ENCODE measurements at regions not wholly inside any gene's neighbourhood (a gene's known extent, or its start where the extent isn't known, plus 50 kb on each side); places are given as distances from the start of the nearest gene placed in this dataset.

DNA sequence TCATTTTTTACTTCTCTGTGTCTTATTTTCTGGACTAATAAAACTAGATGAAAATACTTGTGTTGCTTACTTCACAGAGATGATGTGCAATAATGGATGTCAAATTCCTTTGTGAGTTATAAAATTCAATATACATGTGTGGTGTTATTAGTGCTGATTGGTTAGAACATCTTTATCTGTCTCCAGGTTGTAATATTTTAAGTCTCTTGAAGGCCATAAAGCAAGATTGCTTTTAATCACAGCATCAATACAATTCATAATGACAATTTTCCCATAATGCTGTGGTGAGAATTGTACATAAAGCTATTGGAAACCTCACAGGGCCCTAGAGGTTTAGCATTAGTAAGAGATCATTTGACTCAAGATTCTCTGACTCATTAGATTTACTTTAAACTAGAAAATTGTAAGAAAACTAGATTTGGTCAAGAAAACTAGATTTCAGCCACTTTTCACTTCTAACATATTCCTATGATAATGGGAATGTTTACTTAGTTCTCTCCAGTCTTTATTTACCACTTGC, 963.7 kb downstream of the REEP3 start:
- H3K4me3 Mint-ChIP-seq: no peak overlapping the region
- H3K36me3 Mint-ChIP-seq (ENCODE audit: low read depth): no peaks in the 10 kb centered on the region
- DNase-seq: no peak
- no peaks in the 10 kb centered on the region for H3K27me3 Mint-ChIP-seq
- ChIA-PET POLR2A (no interaction called here), CTCF (no interaction called here)
- H3K27ac Mint-ChIP-seq: no peak overlapping the region
- no peaks in the 10 kb centered on the region for H3K4me1 Mint-ChIP-seq
- H3K9me3 Mint-ChIP-seq: peaks cover 3% of the 10 kb centered on the region

DNA sequence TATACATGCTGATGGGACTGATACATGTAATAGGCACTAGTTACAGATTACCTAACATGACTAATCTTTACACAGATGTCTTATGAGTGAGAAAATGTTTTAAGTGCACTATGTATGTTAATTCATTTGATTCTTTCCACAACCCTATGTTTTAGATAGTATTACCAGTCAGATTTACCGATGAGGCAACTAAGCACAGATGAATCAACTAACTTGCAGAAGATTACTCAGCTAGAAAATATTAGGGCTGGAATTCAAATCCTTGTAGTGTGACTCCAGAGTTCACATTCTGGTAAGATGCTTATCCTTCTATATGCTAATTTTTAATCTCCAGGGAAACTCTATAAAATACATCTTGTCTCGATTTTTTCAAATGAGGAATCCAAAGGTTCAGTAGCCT, 964.9 kb downstream of the REEP3 start:
- Mint-ChIP-seq H3K9me3 (peaks cover 5% of the 10 kb centered on the region), H3K4me1 (no peaks in the 10 kb centered on the region), H3K4me3 (no peak overlapping the region), H3K27me3 (no peaks in the 10 kb centered on the region), H3K27ac (no peak overlapping the region), H3K36me3 (ENCODE audit: low read depth) (no peaks in the 10 kb centered on the region)
- ChIA-PET CTCF (no interaction called here), POLR2A (no interaction called here)
- no peak for DNase-seq

DNA sequence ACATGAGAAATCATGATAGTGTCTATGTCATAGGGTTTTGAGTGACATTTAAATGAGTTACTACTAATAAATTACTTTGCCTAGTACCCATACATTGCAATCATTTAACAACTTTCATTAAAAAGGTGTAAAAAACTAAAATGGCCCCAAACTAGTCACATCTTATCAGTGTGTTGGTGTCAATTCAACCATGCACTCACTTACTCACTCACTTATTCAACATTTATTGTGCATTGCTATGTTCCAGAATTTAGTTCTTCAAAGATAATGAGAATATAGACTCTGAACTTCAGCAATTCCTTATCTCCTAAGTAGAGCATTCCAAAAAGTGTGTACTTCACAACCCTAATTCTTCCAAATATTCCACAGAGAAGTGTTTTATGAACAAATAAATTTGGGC, 965.7 kb downstream of the REEP3 start:
- H3K36me3 Mint-ChIP-seq (ENCODE audit: low read depth): no peaks in the 10 kb centered on the region
- peaks cover 5% of the 10 kb centered on the region for H3K9me3 Mint-ChIP-seq
- H3K27ac Mint-ChIP-seq: no peak overlapping the region
- ChIA-PET CTCF (no interaction called here), POLR2A (no interaction called here)
- H3K4me3 Mint-ChIP-seq: no peak overlapping the region
- no peaks in the 10 kb centered on the region for H3K4me1 Mint-ChIP-seq
- DNase-seq: no peak
- H3K27me3 Mint-ChIP-seq: no peaks in the 10 kb centered on the region

DNA sequence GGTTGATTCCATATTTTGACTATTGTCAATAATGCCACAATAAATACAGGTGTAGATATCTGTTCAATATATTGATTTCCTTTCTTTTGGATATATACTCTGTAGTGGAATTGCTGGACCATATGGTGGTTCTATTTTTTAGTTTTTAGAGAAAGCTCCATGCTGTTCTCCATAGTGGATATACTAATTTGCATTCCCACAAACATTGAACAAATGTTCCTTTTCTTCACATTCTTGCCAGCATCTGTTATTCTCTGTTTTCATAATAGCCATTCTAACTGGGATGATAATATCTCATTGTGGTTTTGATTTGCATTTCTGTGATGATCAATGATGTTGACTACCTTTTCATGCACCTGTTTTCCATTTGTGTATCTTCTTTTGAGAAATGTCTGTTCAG, 973.7 kb downstream of the REEP3 start:
- no peaks in the 10 kb centered on the region for H3K27me3 Mint-ChIP-seq
- ChIA-PET POLR2A (no interaction called here), CTCF (no interaction called here)
- no peaks in the 10 kb centered on the region for H3K36me3 Mint-ChIP-seq (ENCODE audit: low read depth)
- DNase-seq: no peak
- no peak overlapping the region for H3K4me3 Mint-ChIP-seq
- H3K4me1 Mint-ChIP-seq: no peaks in the 10 kb centered on the region
- H3K9me3 Mint-ChIP-seq: peaks cover 4% of the 10 kb centered on the region
- H3K27ac Mint-ChIP-seq: no peak overlapping the region

DNA sequence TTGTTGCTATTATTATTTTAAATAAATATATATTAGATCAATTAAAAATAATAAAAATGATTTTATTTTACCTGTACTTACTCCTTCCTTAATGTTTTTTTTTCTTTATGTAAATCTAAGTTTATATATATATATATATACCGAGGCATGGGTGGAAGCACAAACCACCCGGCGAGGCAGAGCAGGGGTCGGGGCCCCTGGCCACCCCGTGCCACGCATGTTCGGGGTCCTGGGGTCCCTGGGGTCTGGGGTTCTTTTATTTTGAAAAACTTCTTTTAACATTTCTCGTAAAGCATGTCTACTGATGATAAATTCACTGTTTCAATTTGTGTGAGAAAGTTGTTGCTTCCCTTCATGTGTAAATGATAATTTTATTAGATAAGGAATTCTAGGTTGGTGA, 976.1 kb downstream of the REEP3 start:
- H3K4me1 Mint-ChIP-seq: no peaks in the 10 kb centered on the region
- no peak overlapping the region for H3K4me3 Mint-ChIP-seq
- ChIA-PET POLR2A (no interaction called here), CTCF (no interaction called here)
- no peaks in the 10 kb centered on the region for H3K36me3 Mint-ChIP-seq (ENCODE audit: low read depth)
- no peak for DNase-seq
- H3K27ac Mint-ChIP-seq: no peak overlapping the region
- peaks cover 2% of the 10 kb centered on the region for H3K9me3 Mint-ChIP-seq
- H3K27me3 Mint-ChIP-seq: no peaks in the 10 kb centered on the region

DNA sequence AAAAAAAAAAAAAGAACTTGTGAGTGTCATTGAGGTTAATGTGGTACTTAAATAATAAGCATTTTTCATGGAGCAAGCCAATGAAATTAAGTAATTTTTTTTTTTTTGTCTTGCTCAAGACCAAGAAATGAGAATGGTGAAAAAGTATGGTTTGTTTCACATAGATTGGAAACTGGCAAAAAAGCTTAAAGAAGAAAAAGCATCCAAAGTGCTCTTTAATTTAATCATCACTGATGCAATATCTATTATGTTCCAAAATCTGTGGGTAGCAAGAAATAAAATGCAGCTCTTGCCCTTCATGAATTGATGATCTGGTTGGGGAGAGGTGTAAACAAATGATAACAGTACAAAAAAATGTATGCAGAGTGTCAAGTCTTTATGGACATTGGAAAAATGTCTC, 980.6 kb downstream of the REEP3 start:
- H3K9me3 Mint-ChIP-seq: no peaks in the 10 kb centered on the region
- no peaks in the 10 kb centered on the region for H3K27me3 Mint-ChIP-seq
- ChIA-PET POLR2A (no interaction called here), CTCF (no interaction called here)
- H3K4me3 Mint-ChIP-seq: no peak overlapping the region
- no peak overlapping the region for H3K27ac Mint-ChIP-seq
- DNase-seq: no peak
- H3K36me3 Mint-ChIP-seq (ENCODE audit: low read depth): no peaks in the 10 kb centered on the region
- no peaks in the 10 kb centered on the region for H3K4me1 Mint-ChIP-seq

DNA sequence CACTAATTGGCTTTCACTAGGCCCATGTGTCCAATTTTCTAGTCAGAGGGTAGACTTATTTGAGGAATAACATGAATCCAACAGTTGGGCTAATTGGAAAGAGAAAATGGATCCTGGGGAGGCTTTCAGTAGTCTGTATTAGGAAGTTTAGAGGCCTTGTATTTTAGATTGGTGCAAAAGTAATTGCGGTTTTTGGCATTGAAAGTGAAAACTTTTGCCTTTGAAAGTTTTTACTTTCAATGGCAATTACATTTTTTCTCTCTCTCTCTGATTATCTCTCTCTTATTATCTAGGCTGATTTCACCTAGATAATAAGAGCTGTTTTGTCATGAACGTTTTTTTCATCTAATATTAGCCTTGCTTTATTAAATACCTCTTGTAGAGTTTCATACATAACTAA, 981.7 kb downstream of the REEP3 start:
- H3K4me3 Mint-ChIP-seq: no peak overlapping the region
- DNase-seq: no peak
- H3K36me3 Mint-ChIP-seq (ENCODE audit: low read depth): no peaks in the 10 kb centered on the region
- no peaks in the 10 kb centered on the region for H3K4me1 Mint-ChIP-seq
- H3K27ac Mint-ChIP-seq: no peak overlapping the region
- peaks cover 3% of the 10 kb centered on the region for H3K9me3 Mint-ChIP-seq
- POLR2A ChIA-PET: no interaction called here
- CTCF ChIA-PET: no interaction called here
- no peaks in the 10 kb centered on the region for H3K27me3 Mint-ChIP-seq

DNA sequence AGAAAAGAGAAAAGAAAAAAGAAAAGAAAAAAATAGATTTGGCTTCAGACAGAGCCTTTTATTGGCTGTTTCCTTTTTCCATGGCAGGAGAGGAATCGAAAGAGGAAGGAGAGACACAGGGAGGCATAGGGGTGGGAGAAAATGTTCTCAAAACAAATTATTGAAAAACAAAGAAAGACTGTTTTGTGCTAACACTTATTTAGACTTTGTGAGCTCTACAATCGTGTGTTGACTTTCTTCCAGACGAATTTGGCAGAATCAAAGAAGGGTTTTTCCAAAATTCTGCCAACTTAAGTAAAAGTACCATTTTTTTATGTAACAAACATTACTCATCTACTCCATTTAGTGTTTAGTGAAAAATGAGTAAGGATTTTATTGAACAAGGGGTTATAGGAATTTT, 982.2 kb downstream of the REEP3 start:
- no peak overlapping the region for H3K27ac Mint-ChIP-seq
- POLR2A ChIA-PET: no interaction called here
- CTCF ChIA-PET: no interaction called here
- no peak for DNase-seq
- H3K4me1 Mint-ChIP-seq: no peaks in the 10 kb centered on the region
- H3K4me3 Mint-ChIP-seq: no peak overlapping the region
- H3K27me3 Mint-ChIP-seq: no peaks in the 10 kb centered on the region
- no peaks in the 10 kb centered on the region for H3K36me3 Mint-ChIP-seq (ENCODE audit: low read depth)
- peaks cover 7% of the 10 kb centered on the region for H3K9me3 Mint-ChIP-seq

DNA sequence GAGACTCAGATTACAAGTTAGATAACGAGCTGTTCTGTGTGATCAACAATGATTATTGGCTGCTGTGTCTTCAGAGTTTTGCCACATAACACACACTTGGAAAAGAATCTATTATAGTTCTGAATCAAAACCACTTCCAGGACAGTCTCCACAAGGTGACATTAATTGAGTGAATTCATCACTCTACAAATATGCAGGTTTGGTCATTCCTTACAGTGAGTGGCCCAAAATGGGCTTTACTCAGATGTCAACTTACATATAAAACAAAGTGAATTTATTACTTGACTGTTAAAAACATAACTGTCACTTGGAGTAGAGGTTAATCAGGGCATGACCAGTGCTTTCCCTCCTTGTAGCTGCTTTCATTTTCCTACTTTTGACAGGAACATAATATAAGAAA, 984.3 kb downstream of the REEP3 start:
- ChIA-PET CTCF (no interaction called here), POLR2A (no interaction called here)
- no peak for DNase-seq
- H3K4me1 Mint-ChIP-seq: no peaks in the 10 kb centered on the region
- H3K27me3 Mint-ChIP-seq: no peaks in the 10 kb centered on the region
- no peak overlapping the region for H3K4me3 Mint-ChIP-seq
- no peaks in the 10 kb centered on the region for H3K36me3 Mint-ChIP-seq (ENCODE audit: low read depth)
- H3K27ac Mint-ChIP-seq: no peak overlapping the region
- peaks cover 7% of the 10 kb centered on the region for H3K9me3 Mint-ChIP-seq

DNA sequence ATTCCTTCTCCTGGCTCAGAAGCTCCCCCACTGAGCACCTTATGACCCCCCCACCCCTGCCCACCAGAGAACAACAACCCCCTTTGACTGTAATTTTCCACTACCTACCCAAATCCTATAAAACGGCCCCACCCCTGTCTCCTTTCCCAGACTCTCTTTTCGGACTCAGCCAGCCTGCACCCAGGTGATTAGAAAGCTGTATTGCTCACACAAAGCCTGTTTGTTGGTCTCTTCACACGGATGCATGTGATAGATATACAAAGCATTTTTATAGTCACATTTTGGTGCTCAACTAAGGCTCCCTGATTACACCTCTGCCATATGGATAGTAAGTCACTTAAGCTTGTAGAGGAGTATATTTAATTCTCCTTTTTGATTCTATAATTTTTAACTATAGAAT, 985.8 kb downstream of the REEP3 start:
- ChIA-PET CTCF (no interaction called here), POLR2A (no interaction called here)
- H3K36me3 Mint-ChIP-seq (ENCODE audit: low read depth): no peaks in the 10 kb centered on the region
- no peaks in the 10 kb centered on the region for H3K4me1 Mint-ChIP-seq
- H3K27me3 Mint-ChIP-seq: no peaks in the 10 kb centered on the region
- peaks cover 7% of the 10 kb centered on the region for H3K9me3 Mint-ChIP-seq
- H3K4me3 Mint-ChIP-seq: no peak overlapping the region
- H3K27ac Mint-ChIP-seq: no peak overlapping the region
- DNase-seq: no peak

DNA sequence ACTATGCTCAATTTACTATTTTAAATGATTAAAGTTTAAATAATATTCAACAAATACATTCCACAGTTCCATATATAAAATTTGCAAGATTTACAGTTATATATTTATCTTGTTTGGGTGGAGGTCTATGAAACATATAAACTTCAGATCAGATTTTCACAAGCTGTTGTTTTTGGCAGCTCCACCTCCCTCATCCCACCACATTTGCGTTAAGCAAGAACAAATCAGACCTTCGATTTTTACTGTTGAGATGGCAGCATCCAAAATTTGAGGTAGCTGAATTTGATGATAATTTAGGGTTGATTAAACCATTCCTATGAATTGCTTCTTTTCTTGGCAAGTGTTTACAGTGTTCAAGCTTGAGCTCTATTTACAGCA, 986.4 kb downstream of the REEP3 start:
- Mint-ChIP-seq H3K4me1 (no peaks in the 10 kb centered on the region), H3K27ac (no peak overlapping the region), H3K4me3 (no peak overlapping the region), H3K36me3 (ENCODE audit: low read depth) (no peaks in the 10 kb centered on the region), H3K27me3 (no peaks in the 10 kb centered on the region), H3K9me3 (peaks cover 7% of the 10 kb centered on the region)
- ChIA-PET POLR2A (no interaction called here), CTCF (no interaction called here)
- DNase-seq: no peak

DNA sequence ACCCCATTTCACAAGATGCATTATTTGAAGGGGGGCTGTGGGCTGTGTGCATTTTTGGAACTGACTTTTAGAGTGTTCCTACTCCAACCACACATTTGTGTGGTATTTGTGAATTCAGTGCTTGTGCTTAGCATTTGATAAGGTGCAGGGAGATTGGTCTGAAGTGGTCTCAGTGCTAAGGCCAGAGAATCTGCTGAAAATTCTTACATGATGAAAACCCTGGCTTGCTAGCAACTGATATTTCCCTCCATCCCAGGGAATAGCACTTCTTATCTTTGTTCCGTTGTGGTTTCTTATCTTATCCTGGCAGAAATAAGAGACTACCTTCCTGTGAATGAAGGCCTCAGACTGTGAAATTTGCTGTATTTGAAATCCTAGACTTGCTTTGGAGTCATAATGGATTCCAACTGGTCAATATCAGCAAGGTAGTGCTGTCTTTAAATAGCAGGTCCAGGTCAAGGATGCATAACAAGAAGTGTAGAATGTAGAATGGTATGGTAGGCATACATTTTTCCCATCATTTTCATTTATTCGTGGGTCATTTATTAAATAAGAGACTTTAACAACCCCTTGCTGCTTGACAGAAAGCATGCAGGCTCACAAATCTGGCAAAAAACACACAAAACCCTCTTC, 986.9 kb downstream of the REEP3 start:
- no peaks in the 10 kb centered on the region for H3K27me3 Mint-ChIP-seq
- DNase-seq: no peak
- no peaks in the 10 kb centered on the region for H3K4me1 Mint-ChIP-seq
- POLR2A ChIA-PET: no interaction called here
- no peak overlapping the region for H3K27ac Mint-ChIP-seq
- H3K9me3 Mint-ChIP-seq: peaks cover 7% of the 10 kb centered on the region
- H3K4me3 Mint-ChIP-seq: no peak overlapping the region
- no peaks in the 10 kb centered on the region for H3K36me3 Mint-ChIP-seq (ENCODE audit: low read depth)
- CTCF ChIA-PET: no interaction called here

DNA sequence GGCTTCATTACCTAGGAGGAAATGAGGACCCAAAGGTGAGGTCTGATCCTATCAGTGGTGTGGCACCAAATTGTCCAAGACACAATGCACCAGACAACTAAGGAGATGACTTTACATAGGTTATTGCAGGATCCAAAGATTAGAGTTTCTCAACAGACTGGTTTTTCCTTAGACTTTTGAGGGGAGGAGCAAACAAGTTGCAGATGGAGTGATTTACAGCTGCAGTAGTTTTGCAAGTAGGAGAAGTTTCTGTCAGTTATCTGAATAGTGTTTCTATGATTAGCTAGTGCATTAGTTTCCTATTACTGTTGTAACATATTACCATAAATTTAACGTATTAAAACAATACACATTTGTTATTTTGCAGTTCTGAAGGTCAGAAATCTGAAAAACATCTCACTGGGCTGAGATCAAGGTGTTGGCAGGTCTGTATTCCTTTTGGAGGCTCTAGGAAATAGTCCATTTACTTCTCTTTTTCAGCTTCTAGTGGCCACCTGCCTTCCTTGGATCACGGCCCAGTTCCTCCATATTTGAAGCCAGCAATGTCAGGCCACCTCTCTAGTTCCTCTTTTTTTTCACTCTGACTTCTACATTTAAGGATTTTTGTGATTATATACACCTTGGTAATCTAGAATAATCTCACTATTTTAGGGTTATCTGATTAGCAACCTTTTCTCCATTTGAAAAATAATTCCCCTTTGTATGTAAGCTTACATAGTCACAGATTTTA, 994.9 kb downstream of the REEP3 start:
- no peak overlapping the region for H3K4me3 Mint-ChIP-seq
- POLR2A ChIA-PET: no interaction called here
- H3K27me3 Mint-ChIP-seq: no peaks in the 10 kb centered on the region
- no peaks in the 10 kb centered on the region for H3K36me3 Mint-ChIP-seq (ENCODE audit: low read depth)
- no peak overlapping the region for H3K27ac Mint-ChIP-seq
- no peaks in the 10 kb centered on the region for H3K4me1 Mint-ChIP-seq
- CTCF ChIA-PET: no interaction called here
- DNase-seq: no peak
- peaks cover 3% of the 10 kb centered on the region for H3K9me3 Mint-ChIP-seq

DNA sequence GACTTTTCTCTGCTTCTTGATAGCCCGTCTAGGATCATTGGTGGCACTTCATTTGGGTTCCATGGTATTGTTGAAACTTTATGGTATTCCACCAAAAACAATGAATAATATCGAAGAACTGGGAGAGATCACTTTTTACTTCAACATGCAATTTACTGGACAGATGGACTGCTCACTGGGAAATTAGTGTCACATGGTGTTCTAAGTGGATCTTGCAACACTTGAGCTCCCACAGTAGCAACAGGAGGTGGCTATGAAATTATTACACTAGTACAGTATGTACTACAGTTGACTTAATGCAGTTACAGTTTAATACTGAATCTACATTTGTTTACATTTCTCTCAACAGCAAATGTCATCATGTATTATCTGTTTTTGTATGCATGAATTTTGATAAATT, 997.3 kb downstream of the REEP3 start:
- no peak overlapping the region for H3K4me3 Mint-ChIP-seq
- H3K36me3 Mint-ChIP-seq (ENCODE audit: low read depth): no peaks in the 10 kb centered on the region
- no peak overlapping the region for H3K27ac Mint-ChIP-seq
- peaks cover 2% of the 10 kb centered on the region for H3K9me3 Mint-ChIP-seq
- DNase-seq: no peak
- H3K4me1 Mint-ChIP-seq: no peaks in the 10 kb centered on the region
- POLR2A ChIA-PET: no interaction called here
- CTCF ChIA-PET: no interaction called here
- no peaks in the 10 kb centered on the region for H3K27me3 Mint-ChIP-seq

All from activated CD4-positive, alpha-beta memory T cell treated with anti-CD3 and anti-CD28 coated beads, Interleukin-2, amount 10 ng/mL, durations not matched to agents 7 days and 5 days (primary cell).